ENCODE measurements at regions not wholly inside any gene's neighbourhood (a gene's known extent, or its start where the extent isn't known, plus 50 kb on each side); places are given as distances from the start of the nearest gene placed in this dataset.
"Not testable (repeated sequence)": the region's sequence is repeated elsewhere in the genome, so short reads cannot be mapped to it uniquely, and the experiment has no call there.

DNA sequence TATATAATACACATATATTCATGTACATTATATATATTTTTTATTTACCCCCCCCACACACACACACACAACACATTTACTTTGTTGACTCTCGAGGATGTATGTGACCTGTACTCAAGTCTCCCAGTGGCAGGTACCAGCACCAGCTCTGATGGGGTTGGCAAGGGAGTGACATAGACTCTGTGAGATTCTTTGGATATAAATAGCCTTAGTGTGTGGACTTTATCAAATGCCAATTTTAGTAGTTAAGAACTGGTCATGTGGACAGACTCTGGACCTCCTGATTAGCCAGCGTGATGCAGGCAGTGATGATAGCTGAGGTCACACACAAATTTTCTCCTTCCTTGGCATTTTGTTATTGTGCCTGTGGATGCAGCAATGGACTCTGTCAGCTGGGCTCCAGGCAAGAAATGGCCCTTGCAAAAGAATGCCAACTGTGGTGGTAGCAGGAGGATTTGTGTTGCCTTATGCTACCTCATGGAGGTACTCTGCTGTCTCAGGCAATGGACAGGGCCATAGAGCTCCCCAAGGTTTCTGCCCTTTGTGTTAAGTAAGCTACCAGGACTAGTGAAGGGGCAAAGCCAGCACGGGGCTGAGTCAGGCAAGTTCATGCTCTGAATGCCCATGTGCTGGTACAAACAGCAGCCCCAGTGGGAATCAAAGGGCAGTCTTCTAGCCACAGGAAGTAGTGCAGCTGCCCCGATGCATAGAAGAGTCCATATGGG, 224.6 kb upstream of the ZWINT start:
- DNase-seq, result no peak

DNA sequence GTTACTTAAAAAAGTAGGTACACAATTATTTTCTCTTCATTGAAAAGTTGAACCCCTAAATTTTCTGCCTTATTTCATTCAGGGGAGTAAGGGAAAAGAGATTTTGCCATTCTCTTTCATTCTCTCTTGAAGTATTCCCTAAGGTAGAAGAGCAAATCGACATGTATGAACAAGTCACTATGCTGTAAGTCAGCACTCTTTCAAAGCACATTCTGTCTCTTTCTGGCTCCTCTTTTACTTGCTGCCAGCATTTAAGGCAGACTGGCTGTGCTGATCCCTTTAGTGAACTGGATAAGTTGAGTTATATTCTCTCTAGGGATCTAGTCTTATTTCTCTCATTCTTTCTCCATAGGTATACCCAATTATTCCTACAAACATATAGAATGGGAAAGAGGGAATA, 222.3 kb upstream of the ZWINT start:
- DNase-seq, result no peak

DNA sequence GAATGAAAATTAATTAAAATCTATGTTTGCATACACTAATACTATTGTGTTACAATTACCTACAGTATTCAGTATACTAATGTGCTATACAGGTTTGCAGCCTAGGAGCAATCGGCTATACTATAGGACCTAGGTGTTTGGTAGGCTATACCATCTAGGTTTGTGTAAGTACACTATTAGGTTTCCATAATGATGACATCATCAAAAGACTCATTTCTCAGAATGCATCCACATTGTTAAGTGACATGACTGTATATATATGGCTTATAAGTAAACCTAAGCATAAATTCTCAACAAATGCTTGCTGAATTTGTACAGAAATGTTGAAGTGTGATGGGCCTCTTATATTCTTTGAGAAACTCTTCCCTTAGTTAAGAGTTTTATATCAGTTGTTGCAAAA, 206.5 kb upstream of the ZWINT start:
- no peak for DNase-seq

DNA sequence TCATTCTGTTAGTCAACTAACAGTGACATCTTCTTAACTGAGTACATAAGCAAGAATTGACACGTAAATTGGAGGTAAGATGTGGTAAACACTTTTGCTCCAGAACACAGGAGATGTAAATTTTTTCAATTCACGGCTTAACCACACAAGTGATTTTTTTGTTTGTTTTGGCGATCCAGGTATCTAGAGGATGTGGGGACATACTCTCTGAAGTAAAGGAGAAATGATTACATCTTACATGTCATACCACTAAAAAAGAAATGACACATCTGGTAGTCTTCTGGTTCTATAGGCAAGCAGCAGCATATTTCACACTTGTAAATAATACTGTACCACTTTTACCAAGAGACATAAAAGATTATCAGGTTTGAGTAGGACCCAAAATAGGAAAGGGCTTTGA, 200.3 kb upstream of the ZWINT start:
- no peak for DNase-seq

DNA sequence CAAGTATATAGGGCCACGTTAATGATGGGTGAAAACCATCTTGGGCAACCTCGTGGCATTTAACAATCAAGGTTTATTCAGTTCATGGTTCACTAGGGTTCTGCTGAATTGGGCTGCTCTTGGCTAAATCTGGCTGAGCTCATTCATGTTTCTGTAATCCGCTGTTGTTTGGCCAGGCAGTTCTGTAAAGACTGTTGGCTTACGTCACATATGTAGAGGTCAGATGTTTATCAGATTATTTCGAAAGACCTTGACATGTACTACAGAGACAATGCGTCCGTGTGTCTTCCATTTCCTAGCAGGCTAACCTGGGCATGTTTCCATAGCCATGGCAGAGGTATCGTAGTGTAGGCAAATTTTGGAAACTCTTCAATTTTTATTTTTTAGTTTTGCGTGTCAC, 190.0 kb upstream of the ZWINT start:
- DNase-seq, result no peak

DNA sequence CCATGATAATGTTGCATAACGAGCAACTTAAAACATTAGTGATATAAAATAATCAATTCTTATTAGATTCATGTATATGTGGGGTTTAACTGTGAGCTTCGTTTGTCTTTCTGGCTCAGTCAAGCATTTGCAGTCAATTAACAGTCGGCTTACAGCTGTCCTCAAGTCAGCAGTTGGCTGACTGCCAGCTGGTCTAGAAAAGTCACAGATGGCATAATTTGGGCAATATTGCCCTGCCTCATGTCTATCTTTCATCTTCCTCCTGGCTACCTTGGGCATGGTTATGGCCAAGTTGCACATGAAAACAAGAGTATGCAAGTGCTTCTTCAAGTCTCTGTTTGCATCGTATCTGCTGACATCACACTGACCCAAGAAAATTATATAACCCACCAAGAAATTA, 186.1 kb upstream of the ZWINT start:
- DNase-seq, result no peak

DNA sequence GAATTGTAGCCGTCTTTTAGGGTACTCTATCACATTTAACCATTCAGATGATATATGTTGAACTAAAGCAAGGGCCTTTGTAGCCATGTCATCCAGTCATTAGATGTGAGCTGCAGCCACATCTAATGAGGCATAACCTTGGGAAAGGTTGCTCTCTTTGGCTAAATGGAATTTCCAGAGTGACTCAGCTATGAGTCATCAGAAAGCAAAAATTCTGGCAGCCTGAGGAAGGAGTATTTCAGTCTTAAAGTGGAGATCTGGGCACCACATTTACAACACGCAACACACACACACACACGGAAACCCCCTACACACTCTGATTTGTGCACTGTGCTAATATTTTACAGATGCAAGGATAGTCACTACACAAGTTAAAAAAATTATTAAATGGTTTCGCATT, 176.9 kb upstream of the ZWINT start:
- no peak for DNase-seq

DNA sequence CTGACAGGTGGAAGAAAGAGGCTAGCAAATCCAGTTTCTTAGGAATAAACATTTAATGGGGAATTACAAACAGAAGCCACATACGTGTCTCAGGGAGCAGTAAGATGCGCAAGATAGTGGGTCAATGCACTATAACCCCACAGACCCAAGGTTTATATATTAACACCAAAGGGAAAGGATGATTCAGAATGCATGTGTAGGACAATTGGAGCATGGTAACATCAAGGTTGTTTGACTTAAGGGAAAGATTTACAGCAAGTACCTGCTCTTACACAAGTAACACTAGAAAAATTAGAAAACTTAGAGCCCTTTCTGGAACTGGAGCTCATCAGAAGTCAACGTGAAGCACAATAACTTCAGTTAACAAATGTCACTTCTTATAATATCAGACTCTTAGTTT, 161.1 kb upstream of the ZWINT start:
- DNase-seq, result no peak

DNA sequence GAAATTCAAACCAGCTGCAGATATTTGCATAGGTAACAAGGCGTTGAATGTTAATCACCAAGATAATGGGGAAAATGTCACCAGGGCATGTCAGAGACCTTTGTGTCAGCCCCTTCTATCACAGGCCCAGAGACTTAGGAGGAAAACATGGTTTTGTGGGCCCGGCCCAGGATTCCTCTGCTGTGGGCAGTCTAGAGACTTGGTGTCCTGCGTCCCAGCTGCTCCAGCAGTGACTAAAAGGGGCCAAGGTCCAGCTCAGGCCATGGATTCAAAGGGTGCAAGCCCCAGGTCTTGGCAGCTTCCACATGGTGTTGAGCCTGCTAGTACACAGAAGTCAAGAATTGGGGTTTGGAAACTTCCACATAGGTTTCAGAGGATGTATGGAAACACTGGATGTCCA, 147.5 kb upstream of the ZWINT start:
- no peak for DNase-seq

DNA sequence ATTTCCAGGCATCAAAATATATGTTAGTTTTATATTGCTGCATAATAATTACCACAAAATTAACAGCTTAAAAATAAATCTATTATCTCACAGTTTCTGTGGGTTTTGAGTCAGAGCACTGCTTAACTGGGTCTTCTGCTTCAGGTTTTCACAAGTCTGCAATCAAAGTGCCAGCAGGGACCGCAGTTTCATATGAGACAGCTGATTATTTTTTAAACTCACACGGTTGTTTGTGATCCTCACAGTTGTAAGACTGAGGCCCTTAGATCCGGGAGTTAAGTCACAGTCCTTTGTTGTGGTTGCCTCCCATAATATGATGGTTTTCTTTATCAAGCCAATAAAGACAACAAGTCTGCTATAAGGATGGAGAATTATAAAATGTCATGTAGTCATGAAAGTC, 146.0 kb upstream of the ZWINT start:
- no peak for DNase-seq

DNA sequence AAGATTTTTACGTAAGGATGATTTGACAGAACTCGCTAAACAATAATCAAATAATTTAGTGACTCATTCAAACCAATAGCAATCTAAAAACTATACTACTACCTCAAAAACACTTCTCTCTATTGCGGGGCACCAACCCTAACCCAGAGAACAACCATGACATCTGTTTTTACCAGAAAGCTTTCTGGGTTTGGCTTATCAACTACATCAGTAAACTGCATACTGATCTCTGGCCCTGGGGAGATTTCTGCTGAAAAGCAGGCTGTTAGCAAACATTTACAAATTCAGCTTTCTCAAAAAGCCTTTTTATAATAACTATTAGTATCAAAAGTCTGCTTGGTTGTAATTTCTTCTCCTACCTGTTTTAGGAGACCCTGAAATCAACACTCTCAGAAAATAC, 144.5 kb upstream of the ZWINT start:
- no peak for DNase-seq

DNA sequence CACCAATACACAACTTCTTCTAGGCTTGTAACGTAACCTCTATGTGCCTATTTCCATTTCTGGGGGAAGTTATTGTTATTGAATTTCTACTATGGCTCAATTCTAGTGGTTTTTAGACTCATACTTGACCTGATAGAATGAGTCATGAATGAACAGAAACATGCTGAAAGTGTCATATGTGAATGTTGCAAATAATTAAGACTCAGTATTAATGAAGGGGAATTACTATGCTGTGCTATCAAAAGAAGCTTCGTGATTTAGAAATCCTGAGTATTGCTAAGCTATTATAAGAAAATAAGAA, 135.1 kb upstream of the ZWINT start:
- DNase-seq, result no peak

DNA sequence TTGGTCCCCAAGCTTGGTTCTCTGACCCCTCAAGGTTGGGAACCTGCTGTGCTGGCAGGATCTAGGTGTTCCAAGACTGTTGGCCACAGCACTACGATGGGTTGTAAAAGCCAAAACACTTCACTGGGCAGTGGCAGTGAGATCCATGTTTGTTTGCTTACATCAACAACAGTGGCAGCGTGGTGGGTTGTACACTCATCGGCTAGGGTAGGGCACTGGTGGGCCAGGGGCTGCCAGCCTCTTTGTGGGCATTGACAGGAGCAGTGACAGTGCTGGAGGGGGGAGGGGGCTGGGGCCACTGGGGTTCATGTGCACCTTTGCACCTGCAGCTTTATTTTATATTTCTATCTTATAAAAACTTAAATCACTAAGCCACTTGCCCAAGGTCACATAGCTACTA, 126.7 kb upstream of the ZWINT start:
- no peak for DNase-seq

DNA sequence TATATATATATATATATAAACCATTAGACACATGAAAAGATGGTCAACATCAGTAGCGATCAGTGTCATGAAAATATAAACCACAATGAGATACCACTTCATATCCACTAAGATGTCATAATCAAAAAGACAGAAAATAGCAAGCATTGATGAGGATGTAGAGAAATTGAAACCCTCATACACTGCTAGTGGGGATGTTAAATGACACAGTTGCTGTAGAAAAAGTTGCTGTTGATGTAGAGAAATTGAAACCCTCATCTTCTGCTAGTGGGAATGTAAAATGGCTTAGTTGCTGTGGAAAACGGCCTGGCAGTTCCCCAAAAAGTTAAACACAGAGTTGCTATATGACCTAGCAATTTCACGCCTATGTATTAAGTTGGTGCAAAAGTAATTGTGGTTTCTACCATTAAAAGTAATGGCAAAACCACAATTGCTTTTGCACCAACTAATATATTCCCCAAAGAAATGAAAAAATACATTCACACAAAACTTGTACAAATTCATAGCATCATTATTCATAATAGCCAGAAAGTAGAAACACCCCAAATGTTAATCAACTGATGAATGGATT, 120.5 kb upstream of the ZWINT start:
- no peak for DNase-seq

DNA sequence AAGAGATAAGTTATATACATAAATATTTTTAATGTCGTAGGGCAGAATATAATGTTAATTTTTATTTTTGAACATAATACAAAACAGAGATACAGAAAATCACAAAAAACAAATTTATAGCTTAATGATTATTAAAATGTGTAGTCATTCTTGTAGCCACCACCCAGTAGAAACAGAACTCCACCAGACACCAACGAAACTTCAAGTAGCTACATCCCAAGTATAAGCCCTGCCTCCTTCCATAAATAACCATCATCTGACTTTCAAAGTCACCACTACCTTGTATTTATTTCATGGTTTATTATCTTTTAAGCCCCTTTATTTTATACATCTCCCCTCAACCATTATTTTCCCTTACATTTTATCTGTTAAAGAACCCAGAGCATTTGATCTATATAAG, 111.9 kb upstream of the ZWINT start:
- DNase-seq, result no peak

DNA sequence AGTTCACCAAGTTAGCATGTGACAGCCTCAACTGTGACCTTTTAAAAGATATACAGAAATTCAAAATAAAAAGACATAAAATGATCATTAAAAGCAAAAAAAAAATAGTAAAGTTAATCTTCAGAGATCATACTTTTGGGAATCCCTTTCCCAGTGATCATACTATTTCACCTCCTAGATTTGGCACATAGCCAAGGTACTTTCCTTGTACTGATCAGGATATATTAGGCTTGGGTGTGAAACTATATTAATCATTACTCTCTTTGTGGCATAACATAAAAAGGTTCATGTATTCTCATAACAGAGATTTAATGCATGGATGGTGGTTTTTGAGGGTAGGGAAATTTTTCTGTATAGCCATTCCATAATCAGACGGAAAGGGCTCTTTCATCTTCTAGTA, 109.6 kb upstream of the ZWINT start:
- DNase-seq, result no peak

DNA sequence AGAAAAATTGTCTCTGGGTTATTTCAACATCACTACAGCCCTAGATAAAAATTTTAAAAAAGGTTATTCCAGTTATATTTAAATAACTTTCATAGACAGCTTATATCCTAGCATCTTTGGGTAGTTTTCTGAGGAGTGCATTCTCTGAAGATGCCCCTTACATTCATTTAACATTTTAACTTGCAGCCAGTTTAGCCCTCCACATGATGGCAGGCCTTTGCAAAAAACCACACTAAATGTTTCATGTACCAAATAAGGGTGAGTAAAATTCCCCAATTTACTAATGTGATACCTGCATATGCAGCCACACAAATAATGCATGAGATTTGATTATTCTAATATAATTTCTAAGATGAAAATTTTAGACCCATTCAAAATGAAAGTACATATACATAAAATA, 108.4 kb upstream of the ZWINT start:
- no peak for DNase-seq

DNA sequence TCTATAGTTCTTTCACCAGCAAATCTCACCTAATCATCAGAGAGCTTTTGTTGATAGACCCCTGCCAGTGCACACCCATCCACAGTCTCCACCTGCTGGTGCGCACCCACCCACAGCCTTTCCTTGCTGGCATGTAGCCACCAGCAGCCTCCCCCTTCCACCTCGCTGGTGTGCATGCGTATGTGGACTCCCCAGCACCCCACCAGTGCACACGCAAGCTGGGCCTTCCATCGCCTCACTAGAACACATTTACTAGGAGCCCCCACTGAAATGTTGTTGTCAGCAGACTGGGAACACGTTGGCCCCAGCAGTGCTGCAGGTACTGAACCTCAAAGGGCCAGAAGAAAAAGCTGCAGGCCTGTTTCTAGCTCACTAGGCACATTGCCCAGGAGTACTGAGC, 104.9 kb upstream of the ZWINT start:
- no peak for DNase-seq

DNA sequence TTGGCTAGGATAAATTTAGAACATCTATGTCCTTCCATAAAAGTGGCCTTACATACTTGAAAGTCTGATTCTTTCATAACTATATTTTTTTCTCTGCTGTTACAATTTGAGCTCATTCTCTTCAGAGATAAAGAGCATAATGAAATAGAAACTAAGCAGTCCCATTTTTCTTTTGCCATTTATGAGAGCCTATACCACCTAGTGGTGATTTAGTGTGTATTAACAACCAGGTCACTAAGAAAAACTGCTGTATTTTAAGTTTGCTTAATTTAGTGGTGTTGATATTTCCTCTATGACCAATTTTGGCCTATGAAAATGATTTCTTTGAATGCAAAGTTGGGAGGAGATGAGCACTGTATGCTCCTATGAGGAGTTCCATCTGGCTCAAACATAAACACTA, 88.7 kb upstream of the ZWINT start:
- DNase-seq, result no peak

DNA sequence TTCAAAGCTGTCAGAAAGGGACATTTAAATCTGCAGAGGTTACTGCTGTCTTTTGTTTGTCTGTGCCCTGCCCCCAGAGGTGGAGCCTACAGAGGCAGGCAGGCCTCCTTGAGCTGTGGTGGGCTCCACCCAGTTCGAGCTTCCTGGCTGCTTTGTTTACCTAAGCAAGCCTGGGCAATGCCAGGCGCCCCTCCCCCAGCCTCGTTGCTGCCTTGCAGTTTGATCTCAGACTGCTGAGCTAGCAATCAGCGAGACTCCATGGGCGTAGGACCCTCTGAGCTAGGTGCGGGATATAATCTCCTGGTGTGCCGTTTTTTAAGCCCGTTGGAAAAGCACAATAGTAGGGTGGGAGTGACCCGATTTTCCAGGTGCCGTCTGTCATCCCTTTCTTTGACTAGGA, 86.6 kb upstream of the ZWINT start:
- DNase-seq, result not testable (repeated sequence)

DNA sequence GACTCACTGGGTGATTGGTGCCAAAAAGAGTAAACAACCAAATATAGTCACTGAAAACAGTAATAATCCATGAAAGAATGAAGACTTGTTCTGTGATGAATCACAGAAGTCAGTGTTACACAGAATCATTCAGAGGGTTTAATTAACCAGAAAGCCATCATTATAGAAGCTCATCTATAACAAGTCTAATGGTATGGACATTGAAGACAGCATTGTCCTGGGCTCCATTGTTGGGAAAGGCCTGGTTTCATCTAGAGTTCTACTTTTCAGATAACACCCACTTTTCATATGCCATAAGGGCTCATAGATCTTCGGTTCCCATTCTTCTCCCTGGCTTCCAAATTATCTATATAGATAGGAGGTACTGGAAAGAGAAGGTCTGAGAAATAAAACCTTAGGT, 80.3 kb upstream of the ZWINT start:
- DNase-seq, result not testable (repeated sequence)
